HCT116 (cell line): ENCODE measurements at regions not wholly inside any gene's neighbourhood (a gene's known extent, or its start where the extent isn't known, plus 50 kb on each side); places are given as distances from the start of the nearest gene placed in this dataset.

Experiments
- ATAC-seq: fragments of 200-7000 bp; cut with Tn5 transposase; 2 replicates; pipeline ENCODE4 v1.9.1; 2020; ENCODE audit warnings: mild to moderate bottlenecking, moderate library complexity
- BruUV-seq: library from RNA; stranded (reverse); fragments of 400-500 nt; replicated peaks from 2 replicates; lab custom pipeline; 2021; lab: Mats Ljungman, UMichigan
- CTCF ChIA-PET: fragments of 300-600 bp; sonication (Branson Sonifier 250); formaldehyde crosslinking; loops from one replicate; lab custom pipeline; 2021; ENCODE audit warnings: antibody characterized with exemption; lab: Charles Lee
- POLR2A ChIA-PET: fragments of 300-600, 350-600 bp; sonication (Branson Sonifier 250); formaldehyde crosslinking; loops from one replicate; lab custom pipeline; 2021; ENCODE audit warnings: antibody characterized with exemption; lab: Charles Lee
- RAD21 ChIA-PET, 2 experiments: fragments of 300-600 bp; sonication (Branson Sonifier 250); formaldehyde crosslinking; loops; one replicate each; lab custom pipeline; 2023; ENCODE audit warnings: low total read pairs in 2 of 2; ENCODE audit not compliant: uncharacterized antibody in 2 of 2, unreplicated experiment in 2 of 2, low non-redundant PET in 1 of 2; lab: Charles Lee
- DNase-seq: peaks from one replicate; pipeline ENCODE4 v3.0.0-alpha.2; 2010; ENCODE audit warnings: low read depth, low spot score
- H2AFZ ChIP-seq: fragments of 200-600 bp; shearing (Covaris generic), sonication (generic); 2 replicates; pipeline ENCODE4 v1.6.1; 2017; ENCODE audit warnings: low read depth, mixed run types, mixed read lengths, antibody characterized with exemption, low read length; ENCODE audit not compliant: poor library complexity, severe bottlenecking
- H3K27ac ChIP-seq: 2 replicates; pipeline ENCODE4 v1.5.1; 2012; ENCODE audit warnings: low read depth, low read length
- H3K27me3 ChIP-seq: fragments of 200-600 bp; sonication (generic); 2 replicates; pipeline ENCODE4 v1.6.1; 2016; ENCODE audit warnings: mixed run types, low read length, mixed read lengths; ENCODE audit not compliant: insufficient read depth
- H3K36me3 ChIP-seq, 2 experiments: fragments of 200-500 bp in 1 of 2; fragments of 200-600 bp in 1 of 2; sonication (Bioruptor generic) in 1 of 2; sonication (generic) in 1 of 2; 2 replicates each; pipeline versions ENCODE4 v1.5.1 to v1.6.1; 2014 to 2016; ENCODE audit warnings: low read length in 2 of 2, inconsistent platforms in 1 of 2, mixed read lengths in 1 of 2, mixed run types in 1 of 2; ENCODE audit not compliant: insufficient read depth in 2 of 2, control insufficient read depth in 1 of 2
- H3K4me1 ChIP-seq, 2 experiments: fragments of 200-600 bp in 1 of 2; sonication (generic) in 1 of 2; 2 replicates each; pipeline versions ENCODE4 v1.5.1 to v1.6.1; 2012 to 2017; ENCODE audit warnings: low read length in 2 of 2, inconsistent platforms in 1 of 2, mild to moderate bottlenecking in 1 of 2, mixed read lengths in 1 of 2, mixed run types in 1 of 2, moderate library complexity in 1 of 2; ENCODE audit not compliant: insufficient read depth in 2 of 2, control insufficient read depth in 1 of 2
- H3K4me2 ChIP-seq: fragments of 200-600 bp; sonication (generic); 2 replicates; pipeline ENCODE4 v1.6.1; 2017; ENCODE audit warnings: mixed run types, low read length, mixed read lengths
- H3K4me3 ChIP-seq, 2 experiments: fragments of 200-600 bp in 1 of 2; sonication (generic) in 1 of 2; replicated peaks in 1 of 2; 2 replicates each; pipeline ENCODE4 v1.5.1; 2011 to 2016; ENCODE audit warnings: low read length in 2 of 2, control low read depth in 1 of 2, low read depth in 1 of 2, mild to moderate bottlenecking in 1 of 2, mixed read lengths in 1 of 2, mixed run types in 1 of 2
- H3K79me2 ChIP-seq: fragments of 200-600 bp; sonication (generic); 2 replicates; pipeline ENCODE4 v1.6.1; 2017; ENCODE audit warnings: mild to moderate bottlenecking, mixed run types, low read length, moderate library complexity, mixed read lengths; ENCODE audit not compliant: insufficient read depth
- H3K9ac ChIP-seq: fragments of 200-600 bp; sonication (generic); 2 replicates; pipeline ENCODE4 v1.6.1; 2016; ENCODE audit warnings: low read length, mixed read lengths
- H3K9me2 ChIP-seq: fragments of 200-600 bp; sonication (generic), shearing (Covaris generic); 2 replicates; pipeline ENCODE4 v1.6.1; 2017; ENCODE audit warnings: mixed run types, mild to moderate bottlenecking, moderate library complexity; ENCODE audit not compliant: insufficient read depth
- H3K9me3 ChIP-seq, 2 experiments: fragments of 200-500 bp in 1 of 2; fragments of 200-600 bp in 1 of 2; sonication (Bioruptor generic) in 1 of 2; sonication (generic) in 1 of 2; 2 replicates each; pipeline ENCODE4 v1.6.1; 2014 to 2017; ENCODE audit warnings: low read length in 2 of 2, mixed read lengths in 2 of 2, inconsistent platforms in 1 of 2, low read depth in 1 of 2, mild to moderate bottlenecking in 1 of 2, mixed run types in 1 of 2, moderate library complexity in 1 of 2; ENCODE audit not compliant: control insufficient read depth in 1 of 2, insufficient read depth in 1 of 2
- H4K20me1 ChIP-seq: fragments of 200-600 bp; sonication (generic), shearing (Covaris generic); 2 replicates; pipeline ENCODE4 v1.6.1; 2017; ENCODE audit warnings: mixed run types, mild to moderate bottlenecking, moderate library complexity; ENCODE audit not compliant: insufficient read depth
- CBX3 ChIP-seq: IDR thresholded peaks from 2 replicates; pipeline ENCODE4 v1.6.1; 2012; ENCODE audit warnings: low read depth
- CEBPB ChIP-seq: IDR thresholded peaks from 2 replicates; pipeline ENCODE4 v1.6.1; 2012; ENCODE audit warnings: low read depth
- EGR1 ChIP-seq: IDR thresholded peaks from 2 replicates; pipeline ENCODE4 v1.6.1; 2012; ENCODE audit warnings: low read depth
- ELF1 ChIP-seq: IDR thresholded peaks from 2 replicates; pipeline ENCODE4 v1.6.1; 2012; ENCODE audit warnings: low read depth, borderline replicate concordance
- FOSL1 ChIP-seq: IDR thresholded peaks from 2 replicates; pipeline ENCODE4 v1.6.1; 2012; ENCODE audit warnings: low read depth
- JUND ChIP-seq: IDR thresholded peaks from 2 replicates; pipeline ENCODE4 v1.6.1; 2012
- POLR2A ChIP-seq: IDR thresholded peaks from 2 replicates; pipeline ENCODE4 v1.7.0; 2011; ENCODE audit warnings: borderline replicate concordance; ENCODE audit not compliant: insufficient read depth, insufficient read length; ENCODE audit errors: extremely low read depth
- RAD21 ChIP-seq: IDR thresholded peaks from 2 replicates; pipeline ENCODE4 v1.6.1; 2012; ENCODE audit warnings: low read depth, mild to moderate bottlenecking
- SIN3A ChIP-seq: IDR thresholded peaks from 2 replicates; pipeline ENCODE4 v1.6.1; 2012; ENCODE audit warnings: low read depth
- SP1 ChIP-seq: IDR thresholded peaks from 2 replicates; pipeline ENCODE4 v1.6.1; 2012; ENCODE audit warnings: low read depth
- SRF ChIP-seq: IDR thresholded peaks from 2 replicates; pipeline ENCODE4 v1.6.1; 2012; ENCODE audit warnings: low read depth
- YY1 ChIP-seq: IDR thresholded peaks from 2 replicates; pipeline ENCODE4 v1.6.1; 2011; ENCODE audit warnings: low read length, low read depth, moderate library complexity, mild to moderate bottlenecking; ENCODE audit not compliant: insufficient replicate concordance; ENCODE audit errors: extremely low read depth
- ZBTB33 ChIP-seq: IDR thresholded peaks from 2 replicates; pipeline ENCODE4 v1.6.1; 2011; ENCODE audit warnings: mild to moderate bottlenecking, low read length, moderate library complexity; ENCODE audit not compliant: insufficient replicate concordance; ENCODE audit errors: extremely low read depth
- ZNF274 ChIP-seq: fragments of 200-500 bp; sonication (Bioruptor generic); IDR thresholded peaks from 2 replicates; pipeline ENCODE4 v1.6.1; 2014; ENCODE audit warnings: mild to moderate bottlenecking, low read depth, low read length, inconsistent platforms
- intact Hi-C: fragments of 100-400 bp; cut with micrococcal nuclease; formaldehyde crosslinking; loops from 2 replicates; pipeline ENCODE4 v1.10.0; 2022
- TF ChIP-seq, protein P1 (sequence below), 3 experiments: fragments of 200-600 bp in 1 of 3; sonication (generic) in 1 of 3; IDR thresholded peaks in 2 of 3; conservative IDR thresholded peaks in 1 of 3; 2 replicates each; pipeline ENCODE4 v1.5.1; 2012 to 2017; ENCODE audit warnings: low read depth in 2 of 3, low read length in 2 of 3, antibody characterized with exemption in 1 of 3, borderline replicate concordance in 1 of 3, control low read depth in 1 of 3, mild to moderate bottlenecking in 1 of 3, mixed read lengths in 1 of 3, mixed run types in 1 of 3, moderate library complexity in 1 of 3; ENCODE audit not compliant: insufficient read depth in 1 of 3

GRCh38 chrX:150199803-150200202, 163.3 kb upstream of the MAMLD1 start (continued):
- TF ChIP-seq CEBPB (no peak), SP1 (no peak), ZBTB33 (no peak)

- no peaks in the 10 kb centered on the region for H3K36me3 ChIP-seq
- no peak overlapping the region for H3K9ac ChIP-seq
- CTCF ChIA-PET, result interaction anchor here (1.3 kb wide), 1 partner anchor 164 kb away, joined by 3 read pairs; no protein-coding TSS in a partner anchor
- ATAC-seq (peak; percentile 7; the same call in 1 of the 2 replicates), DNase-seq (no peak)
- POLR2A ChIA-PET, result no interaction called here
- peaks cover 7 to 17% of the 10 kb centered on the region in 2 experiments for H3K4me1 ChIP-seq
- H3K79me2 ChIP-seq, result no peaks in the 10 kb centered on the region
- BruUV-seq, result no TSS peak
- no peaks in the 10 kb centered on the region for H3K9me3 ChIP-seq
- TF ChIP-seq CEBPB (no peak), RAD21 (no peak), JUND (no peak), POLR2A (no peak), ELF1 (no peak), CBX3 (no peak), SP1 (no peak), SIN3A (no peak), FOSL1 (no peak), EGR1 (no peak), ZNF274 (no peak), SRF (no peak), YY1 (no peak)
- TF ChIP-seq, protein P1, sequence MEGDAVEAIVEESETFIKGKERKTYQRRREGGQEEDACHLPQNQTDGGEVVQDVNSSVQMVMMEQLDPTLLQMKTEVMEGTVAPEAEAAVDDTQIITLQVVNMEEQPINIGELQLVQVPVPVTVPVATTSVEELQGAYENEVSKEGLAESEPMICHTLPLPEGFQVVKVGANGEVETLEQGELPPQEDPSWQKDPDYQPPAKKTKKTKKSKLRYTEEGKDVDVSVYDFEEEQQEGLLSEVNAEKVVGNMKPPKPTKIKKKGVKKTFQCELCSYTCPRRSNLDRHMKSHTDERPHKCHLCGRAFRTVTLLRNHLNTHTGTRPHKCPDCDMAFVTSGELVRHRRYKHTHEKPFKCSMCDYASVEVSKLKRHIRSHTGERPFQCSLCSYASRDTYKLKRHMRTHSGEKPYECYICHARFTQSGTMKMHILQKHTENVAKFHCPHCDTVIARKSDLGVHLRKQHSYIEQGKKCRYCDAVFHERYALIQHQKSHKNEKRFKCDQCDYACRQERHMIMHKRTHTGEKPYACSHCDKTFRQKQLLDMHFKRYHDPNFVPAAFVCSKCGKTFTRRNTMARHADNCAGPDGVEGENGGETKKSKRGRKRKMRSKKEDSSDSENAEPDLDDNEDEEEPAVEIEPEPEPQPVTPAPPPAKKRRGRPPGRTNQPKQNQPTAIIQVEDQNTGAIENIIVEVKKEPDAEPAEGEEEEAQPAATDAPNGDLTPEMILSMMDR (IDR thresholded peaks at IDR 0.05 in 2 of 3, conservative IDR thresholded peaks at IDR 0.05 in 1 of 3; ENCODE audit: borderline replicate concordance in 1 of 3, insufficient read depth in 1 of 3, low read depth in 2 of 3, low read length in 2 of 3), result no peak
- no peaks in the 10 kb centered on the region for H4K20me1 ChIP-seq
- RAD21 ChIA-PET, result interaction anchor here in 1 of 2 experiments (1.0 kb wide), 1 partner anchor 162 kb away, joined by 3 read pairs; no protein-coding TSS in a partner anchor
- no peaks in the 10 kb centered on the region for H3K27me3 ChIP-seq
- H2AFZ ChIP-seq, result no peak overlapping the region
- no peaks in the 10 kb centered on the region for H3K9me2 ChIP-seq
- intact Hi-C loops, result loop anchor here (10.0 kb wide), 2 partner anchors 236 to 294 kb away; no protein-coding TSS in a partner anchor
- no peak overlapping the region; the same call in 1 of the 2 replicates for H3K27ac ChIP-seq
- H3K4me2 ChIP-seq, result peak overlapping the region; percentile 44
- H3K4me3 ChIP-seq, result no peak overlapping the region
Observed at GRCh38 chrX:150200361-150200760, 162.8 kb upstream of the MAMLD1 start.
